ENCODE measurements at regions not wholly inside any gene's neighbourhood (a gene's known extent, or its start where the extent isn't known, plus 50 kb on each side); places are given as distances from the start of the nearest gene placed in this dataset.

- H3K4me1 ChIP-seq (replicated peaks in 1 of 4; ENCODE audit: control insufficient read depth in 3 of 4, insufficient read depth in 4 of 4, low read length in 3 of 4) = no peaks in the 10 kb centered on the region
- no peak overlapping the region for H3K4ac ChIP-seq (replicated peaks; ENCODE audit: insufficient read length, low read depth, low read length)
- ChIA-PET POLR2A (ENCODE audit: partially characterized antibody) (no interaction called here), CTCF (ENCODE audit: partially characterized antibody) (no interaction called here)
- H4K8ac ChIP-seq (ENCODE audit: extremely low read depth, insufficient read depth, low read length) = no peak overlapping the region
- H3K9ac ChIP-seq (replicated peaks in 1 of 4; ENCODE audit: extremely low read depth in 1 of 4, low read depth in 3 of 4, low read length in 3 of 4) = no peak overlapping the region
- no peaks in the 10 kb centered on the region for H3K79me2 ChIP-seq (ENCODE audit: control insufficient read depth in 1 of 2, insufficient read depth in 2 of 2, low read length in 2 of 2)
- H3K23ac ChIP-seq (ENCODE audit: insufficient read length) = no peak overlapping the region
- no peak overlapping the region for H4K5ac ChIP-seq (ENCODE audit: insufficient read length, low read depth, low read length)
- H3K23me2 ChIP-seq (ENCODE audit: low read depth, low read length) = no peaks in the 10 kb centered on the region
- H3K14ac ChIP-seq (ENCODE audit: insufficient read length) = no peak overlapping the region
- H3K9me3 ChIP-seq (ENCODE audit: insufficient read depth in 2 of 2, low read depth in 1 of 2, low read length in 1 of 2) = peaks cover 25 to 30% of the 10 kb centered on the region in 2 experiments; a peak in 3 of 4 replicates
- H3K36me3 ChIP-seq (ENCODE audit: control insufficient read depth in 2 of 4, insufficient read depth in 4 of 4, low read length in 3 of 4) = peaks cover 0 to 2% (median 0%) of the 10 kb centered on the region in 4 experiments; a peak in 1 of 8 replicates
- no peak overlapping the region for H2AFZ ChIP-seq (ENCODE audit: low read length)
- H2BK120ac ChIP-seq (replicated peaks; ENCODE audit: low read depth, low read length) = no peak overlapping the region
- 100% methylated on average over 1 of the region's 1 CpG; no CpG with 5 or more reads in 1 of the 2 experiments for WGBS, 2 experiments (ENCODE audit: extremely low coverage in 1 of 2, insufficient coverage in 1 of 2, insufficient read length in 1 of 2, insufficient replicate concordance in 2 of 2, low coverage in 1 of 2, low lambda C conversion rate in 2 of 2, missing lambda C conversion rate in 1 of 2)
- H2BK5ac ChIP-seq (ENCODE audit: low read depth, low read length) = no peak overlapping the region
- H2BK20ac ChIP-seq (ENCODE audit: low read length) = no peak overlapping the region
- H3K79me1 ChIP-seq (ENCODE audit: low read depth, low read length) = no peaks in the 10 kb centered on the region
- H2BK12ac ChIP-seq (ENCODE audit: low read depth, low read length) = no peak overlapping the region
- H2AK5ac ChIP-seq (ENCODE audit: low read depth, low read length) = no peak overlapping the region
- H3K27ac ChIP-seq (ENCODE audit: low read depth, low read length) = no peak overlapping the region
- no peak overlapping the region for H2BK15ac ChIP-seq (ENCODE audit: low read length)
- FAIRE-seq (no peak), DNase-seq (ENCODE audit: low read depth in 1 of 2, low spot score in 2 of 2) (no peak)
- no peak overlapping the region for H3K4me2 ChIP-seq (ENCODE audit: insufficient read depth in 1 of 2, low read depth in 2 of 2, low read length in 2 of 2)
- H3K56ac ChIP-seq (replicated peaks; ENCODE audit: insufficient read length, low read depth, low read length) = no peak overlapping the region
- no peak overlapping the region for H3K18ac ChIP-seq (ENCODE audit: extremely low read depth, low read length)
- H3K4me3 ChIP-seq (ENCODE audit: extremely low read depth in 1 of 4, insufficient read depth in 2 of 4, low read depth in 3 of 4, low read length in 4 of 4) = no peak overlapping the region
- no peak overlapping the region for H4K91ac ChIP-seq (replicated peaks; ENCODE audit: insufficient read length, low read length)
- H3K27me3 ChIP-seq (replicated peaks in 1 of 4; ENCODE audit: control insufficient read depth in 3 of 4, extremely low read depth in 1 of 4, insufficient read depth in 3 of 4, low read length in 3 of 4) = no peaks in the 10 kb centered on the region
- no peaks in the 10 kb centered on the region for H4K20me1 ChIP-seq (replicated peaks in 1 of 2; ENCODE audit: control insufficient read depth in 1 of 2, insufficient read depth in 2 of 2, low read length in 2 of 2)
- no peak for TF ChIP-seq TEAD4 (IDR thresholded peaks at IDR 0.05; ENCODE audit: low read depth, low read length)
- TF ChIP-seq, protein P1, sequence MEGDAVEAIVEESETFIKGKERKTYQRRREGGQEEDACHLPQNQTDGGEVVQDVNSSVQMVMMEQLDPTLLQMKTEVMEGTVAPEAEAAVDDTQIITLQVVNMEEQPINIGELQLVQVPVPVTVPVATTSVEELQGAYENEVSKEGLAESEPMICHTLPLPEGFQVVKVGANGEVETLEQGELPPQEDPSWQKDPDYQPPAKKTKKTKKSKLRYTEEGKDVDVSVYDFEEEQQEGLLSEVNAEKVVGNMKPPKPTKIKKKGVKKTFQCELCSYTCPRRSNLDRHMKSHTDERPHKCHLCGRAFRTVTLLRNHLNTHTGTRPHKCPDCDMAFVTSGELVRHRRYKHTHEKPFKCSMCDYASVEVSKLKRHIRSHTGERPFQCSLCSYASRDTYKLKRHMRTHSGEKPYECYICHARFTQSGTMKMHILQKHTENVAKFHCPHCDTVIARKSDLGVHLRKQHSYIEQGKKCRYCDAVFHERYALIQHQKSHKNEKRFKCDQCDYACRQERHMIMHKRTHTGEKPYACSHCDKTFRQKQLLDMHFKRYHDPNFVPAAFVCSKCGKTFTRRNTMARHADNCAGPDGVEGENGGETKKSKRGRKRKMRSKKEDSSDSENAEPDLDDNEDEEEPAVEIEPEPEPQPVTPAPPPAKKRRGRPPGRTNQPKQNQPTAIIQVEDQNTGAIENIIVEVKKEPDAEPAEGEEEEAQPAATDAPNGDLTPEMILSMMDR (IDR thresholded peaks at IDR 0.05; ENCODE audit: control extremely low read depth in 1 of 3, insufficient read depth in 1 of 3, low read depth in 1 of 3, low read length in 3 of 3) = no peak
- TF ChIP-seq BRCA1 (IDR thresholded peaks at IDR 0.05; ENCODE audit: low read depth, low read length) = no peak
- no peak for TF ChIP-seq NANOG (IDR thresholded peaks at IDR 0.05; ENCODE audit: insufficient read depth, low read depth, low read length, poor library complexity, severe bottlenecking)
- TF ChIP-seq RAD21 (IDR thresholded peaks at IDR 0.05 in 1 of 2, conservative IDR thresholded peaks at IDR 0.05 in 1 of 2; ENCODE audit: low read depth in 2 of 2, low read length in 2 of 2) = no peak
These were observed 757.3 kb upstream of the CRIM1 start for GRCh38 chr2:35598310-35598709.

Measured in H1 (cell line).